ENCODE measurements at regions not wholly inside any gene's neighbourhood (a gene's known extent, or its start where the extent isn't known, plus 50 kb on each side); places are given as distances from the start of the nearest gene placed in this dataset.

GRCh38 chr1:98203466-98203865, 282.6 kb upstream of the DPYD start:
- no peak for DNase-seq (ENCODE audit: low read depth)

- DNase-seq (ENCODE audit: low read depth): no peak
Measured at GRCh38 chr1:98201666-98202081, 280.8 kb upstream of the DPYD start.

GRCh38 chr1:98197356-98197755, 276.5 kb upstream of the DPYD start:
- no peak for DNase-seq (ENCODE audit: low read depth)

GRCh38 chr1:98196012-98196411, 275.2 kb upstream of the DPYD start:
- DNase-seq (ENCODE audit: low read depth): no peak

- DNase-seq (ENCODE audit: low read depth): no peak
Measured at GRCh38 chr1:98188774-98189173, 267.9 kb upstream of the DPYD start.

- no peak for DNase-seq (ENCODE audit: low read depth)
Measured at GRCh38 chr1:98184856-98185255, 264.0 kb upstream of the DPYD start.

GRCh38 chr1:98181036-98181764, 260.4 kb upstream of the DPYD start:
- no peak for DNase-seq (ENCODE audit: low read depth)

- no peak for DNase-seq (ENCODE audit: low read depth)
Measured at GRCh38 chr1:98179151-98179773, 258.4 kb upstream of the DPYD start.

- DNase-seq (ENCODE audit: low read depth): no peak
Measured at GRCh38 chr1:98177751-98178150, 256.9 kb upstream of the DPYD start.

GRCh38 chr1:98176936-98177335, 256.1 kb upstream of the DPYD start:
- DNase-seq (ENCODE audit: low read depth): no peak

GRCh38 chr1:98176414-98176813, 255.6 kb upstream of the DPYD start:
- no peak for DNase-seq (ENCODE audit: low read depth)

GRCh38 chr1:98172578-98172977, 251.7 kb upstream of the DPYD start:
- no peak for DNase-seq (ENCODE audit: low read depth)

- DNase-seq (ENCODE audit: low read depth): no peak
Measured at GRCh38 chr1:98172022-98172421, 251.2 kb upstream of the DPYD start.

GRCh38 chr1:98164509-98164908, 243.7 kb upstream of the DPYD start:
- DNase-seq (ENCODE audit: low read depth): no peak

GRCh38 chr1:98157524-98158313, 236.9 kb upstream of the DPYD start:
- DNase-seq (ENCODE audit: low read depth): peak; percentile 38

- DNase-seq (ENCODE audit: low read depth): no peak
Measured at GRCh38 chr1:98147280-98147679, 226.4 kb upstream of the DPYD start.

- no peak for DNase-seq (ENCODE audit: low read depth)
Measured at GRCh38 chr1:98145655-98146054, 224.8 kb upstream of the DPYD start.

GRCh38 chr1:98143403-98143802, 222.6 kb upstream of the DPYD start:
- no peak for DNase-seq (ENCODE audit: low read depth)

GRCh38 chr1:98133131-98133530, 212.3 kb upstream of the DPYD start:
- peak; percentile 30 for DNase-seq (ENCODE audit: low read depth)

GRCh38 chr1:98130408-98130807, 209.6 kb upstream of the DPYD start:
- no peak for DNase-seq (ENCODE audit: low read depth)

- DNase-seq (ENCODE audit: low read depth): no peak
Measured at GRCh38 chr1:98129491-98129890, 208.7 kb upstream of the DPYD start.

GRCh38 chr1:98126740-98127139, 205.9 kb upstream of the DPYD start:
- no peak for DNase-seq (ENCODE audit: low read depth)

- DNase-seq (ENCODE audit: low read depth): no peak
Measured at GRCh38 chr1:98121646-98122045, 200.8 kb upstream of the DPYD start.

All from stromal cell of bone marrow (primary cell).